ENCODE measurements at regions not wholly inside any gene's neighbourhood (a gene's known extent, or its start where the extent isn't known, plus 50 kb on each side); places are given as distances from the start of the nearest gene placed in this dataset.
A peak's percentile ranks its signal among the peaks of the same experiment; 100 is the strongest.
"Not testable (repeated sequence)": the region's sequence is repeated elsewhere in the genome, so short reads cannot be mapped to it uniquely, and the experiment has no call there.

DNA sequence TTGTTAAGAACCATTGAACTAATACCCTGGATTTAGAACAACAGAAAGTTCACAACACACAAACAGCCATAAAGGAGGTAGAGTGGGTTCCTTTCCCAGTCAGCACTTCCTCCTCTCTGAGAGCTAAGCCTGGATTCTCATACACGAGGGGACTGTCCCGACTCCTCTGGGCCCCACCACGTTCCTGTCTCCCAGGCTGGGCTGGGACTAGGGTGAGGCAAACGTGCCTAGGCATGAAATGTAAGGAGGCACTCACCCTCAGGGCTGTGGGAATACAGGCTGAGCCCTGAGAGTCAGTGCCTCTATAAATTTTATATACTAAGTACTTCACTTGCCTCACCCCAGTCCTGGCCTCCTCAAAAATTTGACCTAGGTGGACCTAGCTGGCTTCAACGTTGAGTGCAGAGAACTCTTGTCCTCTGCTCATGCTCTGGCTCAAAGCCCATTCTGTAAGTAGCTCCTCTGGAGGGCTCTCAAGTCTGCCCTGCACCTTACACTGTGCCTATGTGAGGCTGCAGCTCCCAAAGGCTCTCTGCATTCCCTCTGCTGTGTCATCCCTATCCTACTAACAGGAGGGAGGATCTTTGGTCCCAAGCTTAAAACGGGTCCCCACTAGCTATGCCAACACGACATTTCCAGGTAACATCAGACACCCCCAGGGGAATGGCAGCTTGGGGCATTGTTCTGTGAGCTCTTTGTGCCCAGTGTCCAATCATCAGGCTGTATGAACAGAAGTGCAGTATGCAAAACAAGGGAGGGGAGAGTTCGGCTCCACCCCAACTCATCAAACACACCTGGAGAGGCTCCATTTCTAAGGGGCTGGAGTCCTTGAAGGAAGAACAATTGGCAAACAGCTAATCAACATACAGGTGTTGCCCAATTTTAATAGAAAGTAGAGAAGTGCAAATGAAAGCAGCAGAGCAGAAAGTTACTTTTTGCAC is 233.2 kb downstream of the RPLP1 start:
- DNase-seq: no peak

DNA sequence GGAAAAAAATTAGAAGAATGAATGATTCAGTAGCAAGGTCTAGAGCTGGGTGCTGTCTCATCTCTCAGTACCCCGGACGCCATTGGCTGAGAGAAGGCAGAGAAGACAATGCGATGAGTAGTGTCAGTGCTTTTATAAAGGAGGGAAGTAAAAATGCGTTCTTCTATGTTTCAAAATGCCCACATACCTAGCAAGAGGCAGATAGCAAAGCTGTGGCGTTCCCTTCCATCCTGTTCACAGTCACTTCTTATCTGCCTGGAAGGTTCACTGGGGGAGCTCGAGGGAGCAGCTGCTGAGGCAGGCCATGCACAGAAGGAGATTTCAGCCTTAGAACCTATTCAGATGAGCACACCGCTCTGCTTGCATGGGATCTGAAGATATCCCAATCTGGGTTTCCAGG is 234.0 kb downstream of the RPLP1 start:
- DNase-seq: no peak

DNA sequence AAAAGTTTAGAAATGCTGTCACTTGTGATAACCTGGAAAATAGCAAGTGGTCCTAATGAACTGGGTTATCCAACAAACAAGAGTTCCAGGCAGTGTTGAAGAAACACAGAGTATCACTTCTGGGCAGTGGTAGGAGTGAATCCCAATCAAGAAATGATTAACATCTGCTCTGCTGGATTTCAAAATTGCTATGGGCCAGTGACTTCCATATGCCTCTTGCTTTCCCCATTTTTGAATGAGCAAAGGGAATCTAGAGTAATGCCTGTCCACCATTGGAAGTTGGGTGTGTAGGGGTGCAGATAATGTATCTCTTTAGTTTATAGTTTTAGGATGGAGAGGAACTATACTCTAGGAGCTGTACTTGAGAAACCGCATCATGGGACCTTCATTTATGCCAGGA is 236.5 kb downstream of the RPLP1 start:
- DNase-seq: no peak

DNA sequence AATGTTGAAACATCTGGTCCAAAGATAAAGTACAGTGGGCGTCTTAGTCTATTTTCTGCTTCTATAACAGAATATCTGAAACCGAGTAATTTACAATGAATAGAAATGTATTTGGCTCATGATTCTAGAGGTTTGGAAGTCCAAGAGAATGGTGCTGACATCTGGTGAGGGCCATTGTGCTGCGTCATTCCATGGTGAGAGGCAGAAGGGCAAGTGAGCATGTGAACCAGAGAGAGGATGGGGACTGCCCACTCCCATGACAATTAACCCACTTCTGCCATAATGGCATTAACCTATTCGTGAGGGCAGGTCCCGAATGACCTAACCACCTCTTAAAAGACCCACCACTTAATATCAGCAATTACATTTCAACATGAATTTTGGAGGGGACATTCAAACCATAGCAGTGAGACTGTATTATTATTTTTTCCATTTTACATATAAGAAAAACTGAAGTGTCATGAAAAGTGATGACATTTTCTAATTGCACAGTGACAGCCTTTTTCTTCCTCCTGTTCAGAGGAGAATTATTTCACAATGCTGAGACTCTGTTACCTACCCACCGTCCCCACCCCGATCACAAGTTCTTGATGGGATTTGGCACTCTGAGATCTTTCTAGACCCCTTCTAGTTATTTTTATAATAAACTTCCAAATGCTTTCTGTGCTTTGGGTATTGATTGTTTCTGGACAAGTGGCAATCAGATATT is 238.8 kb downstream of the RPLP1 start:
- DNase-seq: peak; percentile 25

DNA sequence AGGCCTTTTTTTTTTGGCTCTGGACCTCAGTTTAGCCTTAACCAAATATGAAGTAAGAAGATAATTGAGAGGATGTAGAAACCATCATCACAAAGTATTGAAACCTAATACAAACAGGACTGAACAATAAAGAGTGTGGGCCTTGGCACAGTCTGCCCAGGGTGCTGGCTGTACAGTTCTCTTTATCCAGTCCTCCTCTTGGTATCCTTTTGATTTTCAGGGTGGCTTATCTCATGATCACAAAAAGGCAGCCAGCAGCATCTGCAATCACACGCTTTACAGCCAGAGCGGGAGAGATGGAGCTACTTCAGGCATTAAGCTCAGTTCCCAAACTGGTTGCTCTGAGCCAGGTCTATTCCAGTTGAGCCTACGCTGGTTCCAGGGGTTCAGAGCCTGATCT is 239.7 kb downstream of the RPLP1 start:
- no peak for DNase-seq

DNA sequence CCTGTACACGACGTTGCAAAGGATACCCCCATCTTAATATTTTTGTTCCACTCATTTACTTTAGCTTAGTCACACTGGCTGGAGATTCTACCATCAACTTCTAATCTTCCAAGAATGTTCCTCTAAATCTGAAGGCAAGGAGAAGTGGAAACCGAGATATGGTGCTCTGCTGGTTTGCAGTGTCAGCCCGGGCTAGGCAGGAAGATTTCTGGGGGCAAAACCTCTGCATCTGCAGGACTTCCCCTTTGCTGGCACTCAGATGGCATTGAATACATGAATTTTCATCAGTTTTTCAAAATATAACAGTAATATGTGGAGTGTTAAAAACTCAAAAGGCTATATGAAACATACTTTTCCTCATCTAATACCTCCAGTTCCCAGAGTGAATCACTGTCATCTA is 240.4 kb downstream of the RPLP1 start:
- DNase-seq: no peak

DNA sequence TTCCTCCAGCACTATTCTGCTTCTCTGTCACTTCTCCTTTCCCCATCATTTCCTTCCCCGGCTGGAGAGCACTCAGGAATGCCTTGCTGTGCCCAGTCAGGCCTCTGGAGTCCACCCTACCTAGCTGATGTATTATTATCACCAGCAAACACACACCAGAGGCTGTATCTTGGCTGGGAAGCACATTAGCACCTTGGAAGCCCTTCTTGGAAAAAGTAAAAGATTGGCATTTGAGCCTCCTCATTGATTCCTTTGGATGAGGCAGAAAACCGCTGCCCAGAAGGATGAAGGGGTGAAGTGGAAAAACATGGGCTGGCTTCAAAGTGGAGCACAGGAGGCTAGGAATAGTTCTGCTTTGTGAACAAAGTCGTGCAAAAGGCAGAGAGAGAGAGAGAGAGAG is 244.3 kb downstream of the RPLP1 start:
- DNase-seq: no peak

DNA sequence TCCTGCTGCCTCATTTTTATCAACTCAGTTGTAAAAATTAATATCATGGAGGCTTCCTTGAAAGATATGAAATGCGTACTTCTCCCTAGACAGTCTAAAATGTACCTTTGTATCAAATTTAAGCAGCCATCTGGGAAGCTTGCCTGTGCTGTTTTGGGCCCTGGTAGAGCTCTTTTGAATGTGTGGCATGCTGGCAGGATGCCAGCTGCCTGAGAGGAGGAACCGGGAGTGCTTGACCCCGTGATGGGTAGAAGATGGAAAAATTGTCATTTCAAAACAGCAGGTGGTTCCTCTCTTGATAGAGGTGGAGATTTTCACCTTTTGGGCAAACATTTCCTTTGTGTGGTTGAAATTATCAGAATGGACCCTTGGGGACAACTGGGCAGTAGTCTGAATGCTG is 245.3 kb downstream of the RPLP1 start:
- no peak for DNase-seq

DNA sequence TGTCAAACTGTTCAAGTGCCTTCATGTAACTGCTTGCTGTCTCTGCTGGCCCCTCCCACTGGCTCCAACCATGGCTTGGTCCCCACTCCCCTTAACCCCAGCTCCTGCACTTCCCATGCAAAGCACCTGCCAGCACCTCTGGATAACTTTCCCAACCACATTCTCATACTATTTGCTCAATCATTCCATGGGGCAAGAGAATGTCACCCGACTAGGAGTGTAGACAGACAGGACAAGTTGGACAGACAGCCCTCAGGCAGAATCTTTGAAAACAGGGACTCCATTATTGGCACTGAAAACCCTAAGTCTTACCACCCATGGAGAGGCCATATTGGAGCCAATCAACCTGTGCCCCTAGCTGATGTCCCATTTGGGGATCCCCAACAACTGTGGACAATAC is 246.5 kb downstream of the RPLP1 start:
- no peak for DNase-seq

DNA sequence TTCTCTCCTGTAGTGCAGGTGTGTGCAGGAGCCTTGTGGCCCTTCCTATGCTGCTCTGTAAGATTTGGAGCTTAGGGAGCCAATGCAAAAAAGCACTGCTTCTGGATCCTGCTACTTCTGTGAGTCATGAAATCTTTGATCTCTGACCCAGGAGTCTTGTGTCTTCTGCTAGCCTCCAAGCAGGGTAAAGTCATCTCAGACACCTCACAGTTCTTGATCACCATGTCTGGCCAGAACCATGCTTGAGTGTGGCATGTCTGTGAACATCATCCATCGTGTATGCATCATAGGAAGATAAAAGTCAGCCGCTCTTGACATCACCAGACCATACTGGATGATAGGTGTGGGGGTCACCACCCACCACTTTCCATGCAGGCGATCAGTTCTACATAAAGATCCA is 247.8 kb downstream of the RPLP1 start:
- DNase-seq: no peak

DNA sequence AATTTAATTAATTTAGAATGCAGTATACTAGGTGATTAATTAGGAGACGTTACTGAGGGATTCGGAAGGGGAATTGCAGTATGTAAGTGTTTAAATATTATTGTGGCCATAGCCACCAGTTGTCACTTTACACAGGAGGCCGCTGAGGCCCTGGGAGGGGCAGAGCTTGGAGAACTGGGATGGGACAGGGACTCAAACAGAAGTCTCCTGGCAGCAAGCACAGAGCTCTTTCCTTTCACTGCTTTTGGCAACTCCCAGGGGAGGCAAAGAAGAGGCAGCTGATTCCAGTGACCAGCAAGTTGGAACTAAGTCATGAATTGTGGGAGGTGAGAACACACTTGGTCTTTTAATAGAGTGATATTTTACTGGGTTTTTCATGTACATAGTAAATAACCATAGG is 248.6 kb downstream of the RPLP1 start:
- DNase-seq: no peak

DNA sequence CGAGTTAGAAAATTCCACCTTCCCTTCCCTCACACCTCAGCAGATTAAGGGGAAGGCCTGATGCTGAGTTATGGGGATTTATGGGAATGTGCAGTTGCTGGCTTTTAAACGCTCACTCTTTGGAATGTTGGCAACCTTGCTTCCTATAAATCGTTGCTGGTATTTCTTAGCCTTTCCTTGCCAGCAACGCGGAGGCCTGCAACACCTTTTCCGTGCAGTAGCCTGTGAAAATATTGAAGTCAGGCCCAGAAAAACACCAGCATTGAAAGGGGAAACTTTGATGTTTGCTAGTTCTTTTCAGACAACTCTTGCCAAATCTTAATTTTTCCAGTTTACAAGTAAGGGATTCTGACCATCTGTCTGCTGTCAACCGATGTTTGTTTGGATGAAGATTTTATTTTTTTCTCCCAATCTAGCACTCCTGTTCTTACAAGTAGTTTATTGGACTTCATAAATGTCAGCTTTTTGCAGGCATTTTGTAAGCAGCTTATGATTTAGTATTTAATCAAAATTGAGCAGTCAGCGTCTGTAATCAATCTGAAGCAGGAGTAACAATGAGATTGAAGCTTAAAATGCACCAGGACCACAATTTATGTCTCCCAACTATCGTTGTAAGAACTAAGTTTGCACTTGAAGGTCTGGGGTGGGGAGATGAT is 251.0 kb downstream of the RPLP1 start:
- no peak for DNase-seq

DNA sequence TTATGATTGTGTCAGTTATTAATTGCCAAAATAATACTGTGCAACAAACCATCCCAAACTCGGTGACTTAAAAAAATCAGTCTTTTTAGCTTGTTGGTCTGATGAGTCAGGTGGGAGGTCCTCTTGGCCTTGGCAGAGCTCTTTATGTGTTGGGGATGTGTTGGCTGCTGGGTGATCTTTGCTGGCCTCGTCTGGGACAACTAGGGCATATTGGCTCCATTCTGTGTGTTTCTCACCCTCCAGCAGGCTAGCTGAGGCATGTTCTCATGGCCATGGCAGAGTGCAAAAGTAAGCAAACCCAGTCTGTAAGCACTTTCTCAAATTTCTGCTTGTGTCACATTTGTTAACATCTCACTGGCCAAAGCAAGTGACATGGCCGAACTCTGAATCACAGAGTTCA is 251.6 kb downstream of the RPLP1 start:
- no peak for DNase-seq

DNA sequence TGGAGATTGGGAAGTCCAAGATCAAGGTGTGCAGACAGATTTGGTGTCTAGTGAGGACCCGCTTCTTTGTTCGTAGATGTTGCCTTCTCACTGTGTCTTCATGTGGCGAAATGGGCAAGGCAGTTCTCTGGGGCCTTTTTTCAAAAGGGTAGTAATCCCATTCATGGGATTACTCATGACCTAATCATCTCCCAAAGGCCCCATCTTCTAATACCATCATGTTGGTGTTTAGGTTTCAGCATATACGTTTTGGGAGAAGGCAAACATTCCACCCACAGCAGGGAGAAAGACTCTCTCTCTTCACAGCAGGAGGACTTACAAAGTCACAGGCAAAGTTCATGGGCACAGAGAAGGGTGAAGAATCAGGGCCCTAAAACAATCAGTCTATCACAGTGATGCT is 252.1 kb downstream of the RPLP1 start:
- no peak for DNase-seq

DNA sequence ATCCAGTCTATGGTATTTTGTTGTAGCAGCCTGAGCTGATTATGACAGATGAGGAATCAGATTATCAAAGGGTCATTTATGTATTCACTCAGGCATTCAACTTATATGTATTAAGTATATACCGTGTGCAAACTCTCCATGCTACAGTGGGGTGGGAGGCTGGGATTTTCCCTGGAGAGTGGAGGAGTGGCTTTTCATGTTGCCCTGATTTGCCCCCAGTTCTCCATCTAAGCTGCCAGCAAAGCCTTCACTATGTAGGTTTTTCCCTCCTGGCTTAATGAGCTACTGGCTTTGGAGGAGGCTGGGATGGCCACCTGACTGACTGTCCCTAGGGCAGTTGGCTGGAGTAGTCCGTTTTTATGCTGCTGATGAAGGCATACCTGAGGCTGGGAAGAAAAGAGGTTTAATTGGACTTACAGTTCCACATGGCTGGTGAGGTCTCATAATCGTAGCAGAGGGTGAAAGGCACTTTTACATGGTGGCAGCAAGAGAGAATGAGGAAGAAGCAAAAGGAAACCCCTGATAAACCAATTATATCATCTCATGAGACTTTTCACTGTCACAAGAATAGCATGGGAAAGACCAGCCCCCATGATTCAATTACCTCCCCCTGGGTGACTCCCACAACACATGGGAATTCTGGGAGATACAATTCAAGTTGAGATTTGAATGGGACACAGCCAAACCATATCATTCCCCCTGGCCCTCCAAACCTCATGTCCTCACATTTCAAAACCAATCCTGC is 253.9 kb downstream of the RPLP1 start:
- no peak for DNase-seq

DNA sequence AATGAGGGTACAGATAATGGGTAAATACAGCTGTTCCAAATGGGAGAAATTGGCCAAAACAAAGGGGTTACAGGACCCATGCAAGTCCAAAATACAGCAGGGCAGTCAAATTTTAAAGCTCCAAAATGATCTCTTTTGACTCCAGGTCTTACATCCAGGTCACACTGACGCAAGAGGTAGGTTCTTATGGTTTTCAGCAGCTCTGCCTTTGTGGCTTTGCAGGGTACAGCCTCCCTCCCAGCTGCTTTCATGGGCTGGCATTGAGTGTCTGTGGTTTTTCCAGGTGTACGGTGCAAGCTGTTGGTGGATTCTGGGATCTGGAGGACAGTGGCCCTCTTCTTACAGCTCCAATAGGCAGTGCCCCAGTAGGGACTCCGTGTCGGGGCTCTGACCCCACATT is 254.6 kb downstream of the RPLP1 start:
- not testable (repeated sequence) for DNase-seq

DNA sequence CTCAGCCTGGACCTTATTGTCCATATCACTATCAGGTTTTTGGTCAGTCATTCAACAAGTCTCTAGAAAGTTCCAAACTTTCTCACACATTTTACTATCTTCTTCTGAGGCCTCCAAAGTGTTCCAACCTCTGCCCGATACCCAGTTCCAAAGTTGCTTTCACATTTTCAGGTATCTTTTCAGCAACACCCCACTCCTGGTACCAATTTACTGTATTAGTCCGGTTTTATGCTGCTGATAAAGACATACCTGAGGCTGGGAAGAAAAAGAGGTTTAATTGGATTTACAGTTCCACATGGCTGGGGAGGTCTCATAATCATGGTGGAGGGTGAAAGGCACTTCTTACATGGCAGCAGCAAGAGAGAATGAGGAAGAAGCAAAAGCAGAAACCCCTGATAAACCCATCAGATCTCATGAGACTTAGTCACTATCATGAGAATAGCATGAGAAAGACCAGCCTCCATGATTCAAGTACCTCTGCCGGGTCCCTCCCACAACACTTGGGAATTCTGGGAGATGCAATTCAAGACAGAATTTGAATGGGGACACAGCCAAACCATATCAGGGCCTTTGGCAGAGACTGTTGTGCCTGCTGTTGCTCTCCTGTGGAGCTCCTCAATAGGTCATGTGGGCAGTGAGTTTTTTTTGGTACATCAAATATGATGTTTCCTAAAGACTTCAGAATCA is 256.0 kb downstream of the RPLP1 start:
- not testable (repeated sequence) for DNase-seq

DNA sequence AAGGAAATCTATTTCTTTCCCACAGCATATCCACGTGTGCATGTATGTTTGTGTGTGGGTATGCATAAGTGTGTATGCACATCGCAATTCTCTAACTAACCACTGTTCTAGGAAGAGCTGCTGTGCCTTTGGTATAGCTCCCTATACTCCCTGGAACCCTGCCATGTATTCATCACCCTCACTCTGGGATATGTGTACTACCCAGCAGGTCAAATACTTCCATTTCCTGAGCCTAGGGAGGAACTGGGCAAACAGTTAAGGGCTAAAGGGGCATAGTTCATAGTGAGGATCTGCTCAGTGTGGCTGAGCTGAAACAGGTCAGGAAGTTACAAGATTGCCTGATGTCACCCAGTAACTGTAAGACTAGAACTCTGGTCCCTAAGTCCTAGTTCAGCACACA is 260.4 kb downstream of the RPLP1 start:
- no peak for DNase-seq

DNA sequence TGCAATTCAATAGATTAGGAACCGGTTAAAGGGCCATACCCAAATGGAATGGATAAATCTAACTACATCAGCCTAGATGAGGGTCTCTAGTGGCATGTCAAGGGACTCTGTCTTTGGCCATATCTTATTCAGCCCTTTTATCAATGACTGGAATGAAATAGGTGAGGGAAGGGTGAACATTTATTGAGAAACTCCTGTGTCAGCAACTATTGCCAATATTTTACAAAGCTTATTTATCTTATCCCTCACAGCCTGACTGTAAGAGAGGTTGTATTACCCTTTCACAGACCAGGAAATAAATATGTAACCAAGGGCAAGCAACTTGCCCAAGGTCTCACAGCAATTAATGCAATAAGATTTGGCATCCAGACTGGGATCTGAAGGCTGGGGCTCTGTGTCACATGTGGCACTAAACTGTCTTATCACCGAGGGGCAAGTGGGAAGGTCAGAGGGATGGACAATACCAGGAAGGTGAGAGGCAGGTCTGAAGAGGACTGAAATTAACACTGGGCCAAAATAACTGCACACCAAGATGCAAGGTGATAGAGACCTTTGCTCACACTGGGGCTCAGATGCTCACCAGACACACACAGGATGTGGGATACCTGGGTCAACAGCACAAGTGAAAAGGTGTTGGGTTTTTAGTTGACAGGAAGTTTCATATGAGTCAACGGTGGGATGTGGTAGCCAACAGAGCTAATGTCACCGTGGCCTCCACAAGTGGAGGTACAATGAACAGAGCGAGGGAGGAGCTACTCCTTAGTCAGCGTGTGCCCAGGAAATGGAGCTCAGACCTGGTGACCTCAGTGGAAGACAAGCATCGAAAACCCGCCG is 261.3 kb downstream of the RPLP1 start:
- no peak for DNase-seq

DNA sequence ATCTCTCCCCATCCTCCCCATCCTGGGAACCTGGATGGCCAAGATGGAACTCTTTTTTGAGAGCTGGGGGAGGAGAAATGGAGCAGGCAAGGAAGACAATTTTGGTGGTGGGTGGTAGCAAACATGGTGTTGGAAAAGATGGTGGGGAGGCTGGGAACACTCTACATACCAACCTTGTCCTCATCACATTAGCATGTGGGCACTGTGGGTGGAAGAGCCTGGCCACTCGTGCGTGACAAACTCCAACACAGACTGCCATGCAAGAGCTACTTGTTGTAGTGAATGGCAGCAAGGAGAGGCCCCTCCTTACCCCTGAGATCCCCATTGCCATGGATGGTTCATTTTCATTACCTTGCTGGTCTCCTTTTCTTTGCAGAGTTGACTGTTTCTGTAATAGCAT is 262.6 kb downstream of the RPLP1 start:
- no peak for DNase-seq

DNA sequence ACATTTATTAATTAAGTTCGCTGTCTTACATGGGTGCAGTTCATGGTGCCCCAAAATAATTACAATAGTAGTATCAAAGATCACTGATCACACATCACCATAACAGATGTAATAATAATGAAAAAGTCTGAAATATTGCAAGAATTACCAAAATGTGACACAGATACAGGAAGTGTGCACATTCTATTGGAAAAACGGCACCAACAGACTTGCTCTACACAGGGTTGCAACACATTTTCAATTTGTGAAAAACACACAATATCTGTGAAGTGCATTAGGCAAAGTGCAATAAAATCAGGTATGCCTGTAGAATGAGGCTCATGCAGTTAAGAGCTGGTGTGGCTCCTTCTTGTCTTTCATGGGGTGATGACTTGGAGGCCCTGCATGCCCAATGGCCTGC is 265.8 kb downstream of the RPLP1 start:
- DNase-seq: no peak

DNA sequence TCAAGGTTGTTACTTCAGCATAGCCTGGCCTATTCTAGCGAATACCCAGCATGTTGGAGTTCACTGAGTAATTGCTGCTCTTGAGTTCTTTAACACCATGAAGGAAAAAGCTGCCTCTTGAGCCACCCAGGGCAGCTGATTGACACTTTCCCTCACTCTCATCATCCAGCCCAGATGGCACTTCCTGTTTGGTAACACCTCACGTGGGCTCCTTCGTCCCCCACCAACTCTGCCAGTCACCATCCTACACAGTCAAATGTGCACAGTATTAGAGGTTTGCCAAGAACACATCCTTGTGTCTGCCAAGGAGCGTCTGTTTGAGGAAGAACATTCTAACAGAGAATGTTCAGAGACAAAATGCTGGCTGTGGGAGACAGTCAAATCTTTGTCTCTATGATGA is 266.3 kb downstream of the RPLP1 start:
- no peak for DNase-seq
